HG03064 (cell line): ENCODE measurements at regions not wholly inside any gene's neighbourhood (a gene's known extent, or its start where the extent isn't known, plus 50 kb on each side); places are given as distances from the start of the nearest gene placed in this dataset.
"Not testable (repeated sequence)": the region's sequence is repeated elsewhere in the genome, so short reads cannot be mapped to it uniquely, and the experiment has no call there.

Experiments
- ATAC-seq: cut with Tn5 transposase; IDR thresholded peaks from one replicate; pipeline ENCODE4 v1.9.1; 2021; ENCODE audit warnings: low read depth; ENCODE audit not compliant: unreplicated experiment

- ATAC-seq = no peak
Observed at GRCh38 chr6:144929262-144929661, 644.1 kb downstream of the UTRN start.

- ATAC-seq = no peak
Observed at GRCh38 chr6:144931172-144932035, 646.3 kb downstream of the UTRN start.

- ATAC-seq = no peak
Observed at GRCh38 chr6:144932621-144933020, 647.5 kb downstream of the UTRN start.

GRCh38 chr6:144935181-144935580 lies 650.0 kb downstream of the UTRN start:
- no peak for ATAC-seq

GRCh38 chr6:144935661-144936060 lies 650.5 kb downstream of the UTRN start:
- ATAC-seq = no peak

GRCh38 chr6:144936764-144937163 lies 651.6 kb downstream of the UTRN start:
- ATAC-seq = no peak

- no peak for ATAC-seq
Observed at GRCh38 chr6:144939921-144940320, 654.8 kb downstream of the UTRN start.

- ATAC-seq = no peak
Observed at GRCh38 chr6:144944106-144944505, 659.0 kb downstream of the UTRN start.

- ATAC-seq = no peak
Observed at GRCh38 chr6:144947398-144947976, 662.4 kb downstream of the UTRN start.

- ATAC-seq = no peak
Observed at GRCh38 chr6:144951730-144952437, 666.7 kb downstream of the UTRN start.

- ATAC-seq = no peak
Observed at GRCh38 chr6:144952456-144953240, 667.5 kb downstream of the UTRN start.

GRCh38 chr6:144953552-144954240 lies 668.6 kb downstream of the UTRN start:
- no peak for ATAC-seq

GRCh38 chr6:144954241-144954556 lies 669.1 kb downstream of the UTRN start:
- no peak for ATAC-seq

- ATAC-seq = no peak
Observed at GRCh38 chr6:144955392-144955791, 670.3 kb downstream of the UTRN start.

- no peak for ATAC-seq
Observed at GRCh38 chr6:144955859-144956258, 670.7 kb downstream of the UTRN start.

GRCh38 chr6:144956697-144957096 lies 671.6 kb downstream of the UTRN start:
- not testable (repeated sequence) for ATAC-seq

GRCh38 chr6:144957236-144957937 lies 672.3 kb downstream of the UTRN start:
- ATAC-seq = no peak

- ATAC-seq = no peak
Observed at GRCh38 chr6:144969154-144969553, 684.0 kb downstream of the UTRN start.

GRCh38 chr6:144969602-144970272 lies 684.6 kb downstream of the UTRN start:
- ATAC-seq = no peak
